ENCODE measurements at regions not wholly inside any gene's neighbourhood (a gene's known extent, or its start where the extent isn't known, plus 50 kb on each side); places are given as distances from the start of the nearest gene placed in this dataset.

GRCh38 chr12:4223273-4223845 lies 50.2 kb upstream of the CCND2 start:
- DNase-seq = no peak
- TF ChIP-seq POLR2A (IDR thresholded peaks at IDR 0.05; ENCODE audit: low read length) (no peak), GATA1 (IDR thresholded peaks at IDR 0.05; ENCODE audit: low read depth, low read length) (no peak)

- TF ChIP-seq POLR2A (IDR thresholded peaks at IDR 0.05; ENCODE audit: low read length) (no peak), GATA1 (IDR thresholded peaks at IDR 0.05; ENCODE audit: low read depth, low read length) (no peak)
- no peak for DNase-seq
These were observed 52.3 kb upstream of the CCND2 start for GRCh38 chr12:4221258-4221620.

GRCh38 chr12:4220536-4221257 lies 52.9 kb upstream of the CCND2 start:
- DNase-seq = no peak
- TF ChIP-seq POLR2A (IDR thresholded peaks at IDR 0.05; ENCODE audit: low read length) = no peak
- TF ChIP-seq GATA1 (IDR thresholded peaks at IDR 0.05; ENCODE audit: low read depth, low read length) = no peak

- no peak for DNase-seq
These were observed 56.5 kb upstream of the CCND2 start for GRCh38 chr12:4217091-4217490.

GRCh38 chr12:4216187-4216927 lies 57.2 kb upstream of the CCND2 start:
- DNase-seq = no peak
- TF ChIP-seq POLR2A (IDR thresholded peaks at IDR 0.05; ENCODE audit: low read length) = no peak
- no peak for TF ChIP-seq GATA1 (IDR thresholded peaks at IDR 0.05; ENCODE audit: low read depth, low read length)

More at GRCh38 chr12:4217091-4217490, 56.5 kb upstream of the CCND2 start:
- no peak for TF ChIP-seq POLR2A (IDR thresholded peaks at IDR 0.05; ENCODE audit: low read length)
- TF ChIP-seq GATA1 (IDR thresholded peaks at IDR 0.05; ENCODE audit: low read depth, low read length) = no peak

- DNase-seq = peak; percentile 75 to 84
- TF ChIP-seq GATA1 (IDR thresholded peaks at IDR 0.05; ENCODE audit: low read depth, low read length) (no peak), POLR2A (IDR thresholded peaks at IDR 0.05; ENCODE audit: low read length) (no peak)
These were observed 58.1 kb upstream of the CCND2 start for GRCh38 chr12:4215229-4216186.

- TF ChIP-seq GATA1 (IDR thresholded peaks at IDR 0.05; ENCODE audit: low read depth, low read length) = no peak
- TF ChIP-seq POLR2A (IDR thresholded peaks at IDR 0.05; ENCODE audit: low read length) = no peak
- DNase-seq = no peak
These were observed 58.7 kb upstream of the CCND2 start for GRCh38 chr12:4214877-4215228.

- no peak for DNase-seq
- TF ChIP-seq GATA1 (IDR thresholded peaks at IDR 0.05; ENCODE audit: low read depth, low read length) (no peak), POLR2A (IDR thresholded peaks at IDR 0.05; ENCODE audit: low read length) (no peak)
These were observed 60.1 kb upstream of the CCND2 start for GRCh38 chr12:4213471-4213870.

GRCh38 chr12:4212845-4213244 lies 60.7 kb upstream of the CCND2 start:
- no peak for DNase-seq
- TF ChIP-seq POLR2A (IDR thresholded peaks at IDR 0.05; ENCODE audit: low read length) (no peak), GATA1 (IDR thresholded peaks at IDR 0.05; ENCODE audit: low read depth, low read length) (no peak)

GRCh38 chr12:4211372-4211771 lies 62.2 kb upstream of the CCND2 start:
- no peak for DNase-seq
- TF ChIP-seq GATA1 (IDR thresholded peaks at IDR 0.05; ENCODE audit: low read depth, low read length) (no peak), POLR2A (IDR thresholded peaks at IDR 0.05; ENCODE audit: low read length) (no peak)

- TF ChIP-seq POLR2A (IDR thresholded peaks at IDR 0.05; ENCODE audit: low read length) (no peak), GATA1 (IDR thresholded peaks at IDR 0.05; ENCODE audit: low read depth, low read length) (no peak)
- no peak for DNase-seq
These were observed 63.4 kb upstream of the CCND2 start for GRCh38 chr12:4210183-4210582.

- TF ChIP-seq GATA1 (IDR thresholded peaks at IDR 0.05; ENCODE audit: low read depth, low read length) (no peak), POLR2A (IDR thresholded peaks at IDR 0.05; ENCODE audit: low read length) (no peak)
These were observed 67.1 kb upstream of the CCND2 start for GRCh38 chr12:4206470-4206869.

GRCh38 chr12:4203772-4204376 lies 69.7 kb upstream of the CCND2 start:
- no peak for DNase-seq
- no peak for TF ChIP-seq POLR2A (IDR thresholded peaks at IDR 0.05; ENCODE audit: low read length)
- no peak for TF ChIP-seq GATA1 (IDR thresholded peaks at IDR 0.05; ENCODE audit: low read depth, low read length)

More at GRCh38 chr12:4206470-4206869, 67.1 kb upstream of the CCND2 start:
- no peak for DNase-seq

All from erythroblast (primary cell).